ENCODE measurements at regions not wholly inside any gene's neighbourhood (a gene's known extent, or its start where the extent isn't known, plus 50 kb on each side); places are given as distances from the start of the nearest gene placed in this dataset.

DNA sequence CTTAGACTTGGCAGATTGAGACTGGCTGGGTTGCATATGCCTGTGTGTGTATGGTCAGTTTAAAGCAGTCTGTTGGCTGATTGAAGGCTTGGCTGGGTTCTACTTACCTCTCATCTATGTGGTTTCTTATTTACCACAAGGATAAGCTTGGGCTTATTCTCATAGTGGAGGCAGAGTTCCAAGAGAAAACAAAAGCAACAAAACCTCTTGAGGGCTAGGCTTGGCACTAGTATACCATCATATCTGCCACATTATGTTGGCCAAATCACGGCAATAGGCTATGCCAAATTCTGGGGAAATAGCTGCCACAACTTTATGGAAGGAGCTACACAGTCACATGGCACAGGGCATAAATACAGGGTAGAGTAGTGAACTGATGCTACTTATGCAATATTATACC is 714.1 kb downstream of the CBLN4 start:
- H3K27ac Mint-ChIP-seq (ENCODE audit: unreplicated experiment), result no peak overlapping the region
- no peaks in the 10 kb centered on the region for H3K27me3 Mint-ChIP-seq (ENCODE audit: unreplicated experiment)
- no peak overlapping the region for H3K4me3 Mint-ChIP-seq (ENCODE audit: unreplicated experiment)
- no peak for DNase-seq (ENCODE audit: low spot score)
- H3K4me1 Mint-ChIP-seq (ENCODE audit: unreplicated experiment), result no peaks in the 10 kb centered on the region
- peaks cover 10% of the 10 kb centered on the region for H3K9me3 Mint-ChIP-seq (ENCODE audit: unreplicated experiment)
- TF ChIP-seq, protein P1, sequence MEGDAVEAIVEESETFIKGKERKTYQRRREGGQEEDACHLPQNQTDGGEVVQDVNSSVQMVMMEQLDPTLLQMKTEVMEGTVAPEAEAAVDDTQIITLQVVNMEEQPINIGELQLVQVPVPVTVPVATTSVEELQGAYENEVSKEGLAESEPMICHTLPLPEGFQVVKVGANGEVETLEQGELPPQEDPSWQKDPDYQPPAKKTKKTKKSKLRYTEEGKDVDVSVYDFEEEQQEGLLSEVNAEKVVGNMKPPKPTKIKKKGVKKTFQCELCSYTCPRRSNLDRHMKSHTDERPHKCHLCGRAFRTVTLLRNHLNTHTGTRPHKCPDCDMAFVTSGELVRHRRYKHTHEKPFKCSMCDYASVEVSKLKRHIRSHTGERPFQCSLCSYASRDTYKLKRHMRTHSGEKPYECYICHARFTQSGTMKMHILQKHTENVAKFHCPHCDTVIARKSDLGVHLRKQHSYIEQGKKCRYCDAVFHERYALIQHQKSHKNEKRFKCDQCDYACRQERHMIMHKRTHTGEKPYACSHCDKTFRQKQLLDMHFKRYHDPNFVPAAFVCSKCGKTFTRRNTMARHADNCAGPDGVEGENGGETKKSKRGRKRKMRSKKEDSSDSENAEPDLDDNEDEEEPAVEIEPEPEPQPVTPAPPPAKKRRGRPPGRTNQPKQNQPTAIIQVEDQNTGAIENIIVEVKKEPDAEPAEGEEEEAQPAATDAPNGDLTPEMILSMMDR (IDR thresholded peaks at IDR 0.05; ENCODE audit: unreplicated experiment), result no peak
- no peaks in the 10 kb centered on the region for H3K36me3 Mint-ChIP-seq (ENCODE audit: low read depth, unreplicated experiment)

GRCh38 chr20:55283889-55284288 is 721.4 kb downstream of the CBLN4 start:
- DNase-seq (ENCODE audit: low spot score), result no peak

DNA sequence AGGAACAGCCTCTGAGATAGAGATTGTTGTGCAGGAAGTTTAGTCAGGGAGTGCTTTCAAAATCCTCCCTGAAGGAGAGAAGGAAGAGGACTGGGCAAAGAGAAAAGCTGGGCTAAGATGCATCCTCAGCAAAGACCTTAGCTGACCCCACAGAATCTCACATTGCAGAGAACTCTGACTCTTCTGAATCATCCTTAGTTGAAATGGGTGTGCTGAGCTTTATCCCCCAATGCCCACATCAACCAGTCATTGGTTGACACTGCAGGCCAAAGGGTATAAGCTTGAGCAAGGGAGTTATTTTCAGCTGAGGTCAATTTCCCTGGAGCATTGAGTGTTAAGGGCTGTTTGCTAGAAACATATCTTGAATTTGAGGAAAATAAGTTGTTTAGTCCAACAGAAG is 732.2 kb downstream of the CBLN4 start:
- Mint-ChIP-seq H3K27ac (ENCODE audit: unreplicated experiment) (no peak overlapping the region), H3K4me3 (ENCODE audit: unreplicated experiment) (no peak overlapping the region), H3K36me3 (ENCODE audit: low read depth, unreplicated experiment) (peaks cover 10% of the 10 kb centered on the region), H3K9me3 (ENCODE audit: unreplicated experiment) (peaks cover 38% of the 10 kb centered on the region), H3K4me1 (ENCODE audit: unreplicated experiment) (no peaks in the 10 kb centered on the region), H3K27me3 (ENCODE audit: unreplicated experiment) (peaks cover 6% of the 10 kb centered on the region)
- TF ChIP-seq, protein P1 (IDR thresholded peaks at IDR 0.05; ENCODE audit: unreplicated experiment), result no peak
- no peak for DNase-seq (ENCODE audit: low spot score)

More at GRCh38 chr20:55283889-55284288, 721.4 kb downstream of the CBLN4 start:
- peaks cover 5% of the 10 kb centered on the region for H3K36me3 Mint-ChIP-seq (ENCODE audit: low read depth, unreplicated experiment)
- no peak overlapping the region for H3K27ac Mint-ChIP-seq (ENCODE audit: unreplicated experiment)
- H3K4me3 Mint-ChIP-seq (ENCODE audit: unreplicated experiment), result no peak overlapping the region
- peaks cover 19% of the 10 kb centered on the region for H3K9me3 Mint-ChIP-seq (ENCODE audit: unreplicated experiment)
- TF ChIP-seq, protein P1 (IDR thresholded peaks at IDR 0.05; ENCODE audit: unreplicated experiment), result no peak
- H3K27me3 Mint-ChIP-seq (ENCODE audit: unreplicated experiment), result peaks cover 3% of the 10 kb centered on the region
- no peaks in the 10 kb centered on the region for H3K4me1 Mint-ChIP-seq (ENCODE audit: unreplicated experiment)

GRCh38 chr20:55271371-55271770 is 733.9 kb downstream of the CBLN4 start:
- peaks cover 5% of the 10 kb centered on the region for H3K27me3 Mint-ChIP-seq (ENCODE audit: unreplicated experiment)
- H3K4me3 Mint-ChIP-seq (ENCODE audit: unreplicated experiment), result no peak overlapping the region
- TF ChIP-seq, protein P1 (IDR thresholded peaks at IDR 0.05; ENCODE audit: unreplicated experiment), result no peak
- H3K4me1 Mint-ChIP-seq (ENCODE audit: unreplicated experiment), result no peaks in the 10 kb centered on the region
- H3K27ac Mint-ChIP-seq (ENCODE audit: unreplicated experiment), result no peak overlapping the region
- peaks cover 34% of the 10 kb centered on the region for H3K9me3 Mint-ChIP-seq (ENCODE audit: unreplicated experiment)
- peaks cover 14% of the 10 kb centered on the region for H3K36me3 Mint-ChIP-seq (ENCODE audit: low read depth, unreplicated experiment)
- no peak for DNase-seq (ENCODE audit: low spot score)

DNA sequence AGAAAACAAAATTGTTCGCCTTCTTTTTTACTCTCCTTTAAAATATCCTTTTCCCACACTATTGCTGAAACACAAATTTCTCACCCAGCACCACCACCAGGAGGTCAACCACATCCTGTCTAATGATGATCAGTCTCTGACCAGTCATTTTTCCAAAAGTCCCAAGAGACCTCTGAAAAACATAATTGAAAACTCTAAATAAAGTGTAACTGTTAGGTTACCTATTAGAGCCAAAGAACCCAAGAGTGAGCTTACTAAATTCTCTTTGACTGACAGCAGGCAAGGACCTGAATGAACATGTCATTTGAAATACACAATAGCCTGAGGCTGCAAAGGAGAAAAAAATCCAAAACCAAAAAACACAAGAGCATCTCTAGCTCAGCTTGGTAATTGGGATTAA is 735.4 kb downstream of the CBLN4 start:
- TF ChIP-seq, protein P1 (IDR thresholded peaks at IDR 0.05; ENCODE audit: unreplicated experiment), result no peak
- Mint-ChIP-seq H3K4me1 (ENCODE audit: unreplicated experiment) (no peaks in the 10 kb centered on the region), H3K36me3 (ENCODE audit: low read depth, unreplicated experiment) (peaks cover 14% of the 10 kb centered on the region), H3K27me3 (ENCODE audit: unreplicated experiment) (peaks cover 5% of the 10 kb centered on the region), H3K9me3 (ENCODE audit: unreplicated experiment) (peaks cover 41% of the 10 kb centered on the region), H3K4me3 (ENCODE audit: unreplicated experiment) (no peak overlapping the region), H3K27ac (ENCODE audit: unreplicated experiment) (no peak overlapping the region)
- no peak for DNase-seq (ENCODE audit: low spot score)

All from endothelial cell (in vitro differentiated cells).